Stimulated activated CD4-positive, alpha-beta T cell treated with anti-CD3 and anti-CD28 coated beads, TNF-alpha, amount 100 ng/mL, for 1 hour (primary cell): ENCODE measurements at regions not wholly inside any gene's neighbourhood (a gene's known extent, or its start where the extent isn't known, plus 50 kb on each side); places are given as distances from the start of the nearest gene placed in this dataset.

ENCODE experiments used
- DNase-seq, 3 donors: peaks; one replicate each; pipeline ENCODE4 v3.0.0-alpha.2; 2020; ENCODE audit warnings: low read depth in 3 of 3, low spot score in 1 of 3

GRCh38 chr10:10307551-10307950, 710.1 kb upstream of the CELF2 start:
- DNase-seq = no peak

DNA sequence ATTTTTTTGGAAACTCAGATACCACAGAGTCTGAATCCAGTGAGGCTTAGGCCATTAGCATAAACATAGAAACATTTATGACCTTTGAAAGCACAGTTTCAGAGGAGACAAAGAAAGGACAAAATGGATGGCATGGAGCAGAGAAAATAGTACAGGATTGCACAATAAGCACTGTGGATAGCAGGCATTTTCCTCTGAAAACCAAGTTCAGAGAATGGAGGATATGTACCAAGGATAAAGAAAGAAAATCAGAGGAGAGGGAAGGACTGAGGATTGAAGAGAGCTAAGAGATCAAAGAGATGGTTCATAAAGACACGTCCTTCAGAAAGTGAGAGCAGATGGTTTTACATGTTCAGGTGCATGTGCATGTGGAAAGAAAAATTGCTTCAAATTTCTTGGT, 707.2 kb upstream of the CELF2 start:
- no peak for DNase-seq

GRCh38 chr10:10311966-10312365, 705.7 kb upstream of the CELF2 start:
- no peak for DNase-seq

DNA sequence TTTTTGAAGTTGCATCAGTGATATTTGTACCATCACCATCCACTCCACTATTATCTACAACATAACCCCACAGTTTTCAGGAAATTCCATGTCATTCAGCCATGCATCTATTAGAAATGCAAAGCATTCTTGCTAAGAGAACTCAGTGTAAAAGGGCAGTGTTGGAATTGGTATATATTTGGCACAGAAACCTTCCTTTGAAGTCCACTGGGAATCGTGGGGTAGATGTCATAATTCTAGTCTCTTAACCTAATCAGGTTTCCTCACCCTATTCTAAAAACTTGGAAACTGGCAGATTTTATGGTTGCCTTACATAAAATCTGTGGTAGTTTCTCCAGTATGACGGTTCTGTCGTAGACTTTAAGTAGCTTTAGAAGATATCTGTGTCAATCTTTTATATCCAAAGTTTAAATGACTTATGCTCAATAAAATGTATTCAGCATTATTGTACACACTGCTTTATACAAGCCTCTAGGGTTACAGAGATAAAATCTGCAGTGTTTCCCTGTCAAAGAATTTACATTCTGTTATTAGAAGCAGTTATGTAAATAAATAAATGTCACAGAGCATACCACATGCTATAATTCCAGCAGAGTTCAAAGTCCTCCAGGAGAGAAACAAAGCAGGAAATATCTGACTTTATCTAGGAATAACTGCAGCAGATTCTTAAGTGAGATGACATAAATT, 704.4 kb upstream of the CELF2 start:
- no peak for DNase-seq

DNA sequence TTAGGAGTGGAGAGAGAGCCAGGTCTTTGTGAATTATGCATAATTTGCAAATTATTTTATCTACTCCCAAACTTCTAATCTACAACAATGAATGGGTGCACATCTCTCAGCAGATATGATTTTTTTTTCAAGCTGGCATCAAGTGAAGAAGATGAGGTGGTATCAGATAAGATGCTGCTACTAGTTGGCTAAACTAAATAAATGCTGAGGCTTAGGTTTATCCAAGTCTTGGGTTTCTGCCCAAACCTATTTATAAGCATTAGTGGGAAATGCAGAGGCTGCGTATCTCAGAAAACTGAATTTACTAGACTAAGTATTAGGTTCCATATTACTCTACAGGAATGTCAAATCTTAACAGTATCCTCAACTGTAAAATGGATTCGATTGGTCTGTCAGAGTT, 703.0 kb upstream of the CELF2 start:
- no peak for DNase-seq

- DNase-seq = no peak
Observed at GRCh38 chr10:10315989-10316388, 701.7 kb upstream of the CELF2 start.

DNA sequence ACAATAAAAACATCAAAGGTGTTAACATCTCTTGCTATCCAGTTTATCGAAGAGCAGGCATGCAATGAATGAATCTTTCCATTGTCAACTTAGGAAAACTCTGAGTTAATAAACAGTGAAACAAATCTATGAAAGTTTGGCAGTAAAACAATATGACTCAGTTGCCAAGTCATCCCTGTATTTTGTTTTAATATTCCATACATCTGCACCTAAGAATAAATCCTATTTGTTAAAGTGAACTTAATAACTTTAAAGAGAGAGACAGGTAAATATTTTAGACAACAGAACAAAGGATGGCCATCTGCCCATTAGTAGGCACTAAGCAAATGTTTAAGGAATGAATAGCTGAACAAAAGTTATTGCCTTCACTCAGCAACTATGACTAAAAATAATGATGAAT, 700.5 kb upstream of the CELF2 start:
- DNase-seq = no peak

- DNase-seq = no peak
Observed at GRCh38 chr10:10318856-10319255, 698.8 kb upstream of the CELF2 start.

- no peak for DNase-seq
Observed at GRCh38 chr10:10320956-10321355, 696.7 kb upstream of the CELF2 start.

DNA sequence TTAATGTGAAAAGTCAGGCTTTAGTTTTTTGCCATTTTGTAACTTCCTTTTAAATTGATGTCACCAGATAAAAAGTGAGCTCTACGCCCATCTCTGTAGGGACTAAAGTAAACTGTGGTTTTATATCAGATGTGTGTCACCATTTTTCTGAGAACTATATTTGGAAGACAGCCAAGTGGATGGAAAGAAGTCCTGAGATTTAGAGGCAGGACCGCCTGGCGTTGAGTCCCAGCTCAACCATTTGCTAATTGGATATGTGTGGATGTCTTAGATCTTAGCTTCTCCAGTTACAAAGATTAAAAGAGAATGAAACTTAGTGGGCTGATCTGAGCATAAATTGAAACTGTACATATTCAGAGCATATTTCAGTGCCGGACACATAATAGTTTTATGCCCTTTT, 691.6 kb upstream of the CELF2 start:
- no peak for DNase-seq

- no peak for DNase-seq
Observed at GRCh38 chr10:10327934-10328333, 689.7 kb upstream of the CELF2 start.

- no peak for DNase-seq
Observed at GRCh38 chr10:10330418-10330817, 687.3 kb upstream of the CELF2 start.

- DNase-seq = no peak
Observed at GRCh38 chr10:10332786-10333185, 684.9 kb upstream of the CELF2 start.

DNA sequence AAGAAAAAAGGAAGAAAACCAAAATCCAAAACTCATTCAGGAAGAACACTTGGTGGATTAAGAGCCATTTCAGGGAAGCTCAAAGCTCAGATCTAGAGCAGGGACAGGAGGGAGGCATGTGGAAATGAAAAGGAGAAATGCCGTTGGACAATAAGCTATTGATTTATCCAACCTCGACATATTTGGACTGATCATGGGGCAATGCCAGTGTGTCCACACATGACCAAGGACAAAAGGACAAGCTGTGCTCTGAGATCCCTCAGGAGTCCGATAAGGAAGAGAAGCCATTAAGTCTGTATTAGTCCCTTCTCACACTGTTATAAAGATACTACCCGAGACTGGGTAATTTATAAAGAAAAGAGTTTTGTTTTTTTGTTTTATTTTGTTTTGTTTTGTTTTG, 684.0 kb upstream of the CELF2 start:
- DNase-seq = no peak

DNA sequence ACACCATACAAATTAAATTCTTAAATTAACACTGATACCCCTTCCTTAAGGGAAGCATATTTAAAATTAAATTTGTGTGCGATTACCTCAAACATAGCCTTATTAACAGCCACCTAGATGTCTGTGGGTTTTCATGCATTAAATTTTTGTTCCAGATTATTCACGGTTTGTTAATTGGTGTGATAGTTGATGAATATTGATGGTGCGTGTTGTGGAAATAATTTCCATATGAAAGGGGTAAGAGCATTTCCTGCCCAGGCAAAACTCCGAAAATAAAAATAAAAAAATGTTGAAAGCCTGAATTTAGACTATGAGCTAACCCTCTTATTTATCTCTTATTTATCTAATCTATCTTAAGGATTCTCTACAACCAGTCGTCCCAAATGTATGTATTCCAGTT, 679.3 kb upstream of the CELF2 start:
- DNase-seq = no peak

GRCh38 chr10:10346390-10347150, 671.1 kb upstream of the CELF2 start:
- no peak for DNase-seq

- no peak for DNase-seq
Observed at GRCh38 chr10:10350050-10350449, 667.6 kb upstream of the CELF2 start.

- no peak for DNase-seq
Observed at GRCh38 chr10:10351451-10351850, 666.2 kb upstream of the CELF2 start.

DNA sequence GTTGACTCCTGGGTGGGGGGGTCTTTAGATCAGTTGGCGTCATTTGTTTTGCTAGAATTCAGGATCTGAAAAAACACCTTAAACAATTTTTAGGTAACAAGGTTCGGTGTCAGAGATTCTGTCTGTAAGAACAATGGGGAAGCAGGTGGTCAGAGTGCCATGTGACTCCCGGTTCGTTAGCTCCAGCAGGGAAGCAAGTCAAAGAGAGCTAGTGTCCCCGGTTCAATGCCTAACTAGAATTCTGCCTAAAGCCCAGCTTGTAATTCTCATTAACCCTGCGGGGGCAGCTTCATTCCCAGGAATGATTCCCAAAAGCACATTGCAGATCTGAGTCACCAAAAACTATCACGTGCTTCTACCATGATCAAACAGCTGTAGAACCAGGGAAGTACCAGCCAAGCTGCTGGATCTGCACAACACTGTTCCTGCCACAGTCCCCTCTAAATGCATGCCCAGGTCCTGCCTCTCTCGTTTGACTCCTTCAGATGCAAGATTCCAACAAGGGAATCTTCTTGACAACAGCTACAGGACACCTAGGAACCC, 664.3 kb upstream of the CELF2 start:
- no peak for DNase-seq

- DNase-seq = no peak
Observed at GRCh38 chr10:10359263-10359662, 658.4 kb upstream of the CELF2 start.

GRCh38 chr10:10361301-10361885, 656.3 kb upstream of the CELF2 start:
- DNase-seq = no peak

GRCh38 chr10:10362800-10363199, 654.9 kb upstream of the CELF2 start:
- DNase-seq = no peak
